Non-pigmented ciliary epithelial cell (primary cell): ENCODE measurements at regions not wholly inside any gene's neighbourhood (a gene's known extent, or its start where the extent isn't known, plus 50 kb on each side); places are given as distances from the start of the nearest gene placed in this dataset.

ENCODE experiments used
- DNase-seq: peaks from one replicate; pipeline ENCODE4 v3.0.0-alpha.2; 2010; ENCODE audit warnings: low read depth

DNA sequence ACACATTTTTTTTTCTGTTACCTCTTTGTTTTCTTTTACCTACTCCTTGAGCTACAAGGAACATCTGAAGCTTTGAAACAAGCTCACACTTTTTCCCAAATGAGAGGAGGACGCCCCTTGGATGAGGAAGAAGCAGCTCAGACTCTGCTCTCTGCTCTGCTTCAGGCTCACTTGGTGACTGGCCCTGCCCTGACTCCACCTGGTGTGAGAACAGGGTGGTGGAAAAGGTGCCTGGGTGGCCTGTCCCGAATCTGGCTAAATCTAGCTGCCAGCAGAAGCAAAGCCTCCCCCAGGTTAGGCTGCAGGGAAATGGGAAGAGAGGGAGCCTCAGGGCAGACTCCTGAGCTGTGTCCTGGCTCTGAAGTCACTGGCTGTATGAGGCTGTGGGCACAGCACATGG, 68.0 kb upstream of the CEACAM8 start:
- DNase-seq = no peak

DNA sequence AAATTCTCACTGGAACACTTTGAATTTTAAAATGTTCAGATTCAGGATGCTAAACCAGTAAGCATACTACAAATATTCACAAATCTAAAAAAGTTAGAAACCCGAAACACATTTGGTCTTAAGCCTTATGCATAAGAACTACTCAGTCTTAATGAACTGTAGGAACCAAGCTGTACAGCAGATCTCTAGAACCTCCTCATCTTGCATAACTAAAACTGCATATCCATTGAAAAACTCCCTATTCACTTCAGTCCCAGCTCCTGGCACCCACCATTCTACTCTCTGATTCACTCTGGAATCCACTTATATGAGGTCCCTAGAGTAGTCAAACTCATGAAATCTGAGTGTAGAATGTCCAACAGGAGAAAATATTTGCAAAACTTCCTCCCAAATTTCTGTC, 65.6 kb upstream of the CEACAM8 start:
- DNase-seq = no peak

DNA sequence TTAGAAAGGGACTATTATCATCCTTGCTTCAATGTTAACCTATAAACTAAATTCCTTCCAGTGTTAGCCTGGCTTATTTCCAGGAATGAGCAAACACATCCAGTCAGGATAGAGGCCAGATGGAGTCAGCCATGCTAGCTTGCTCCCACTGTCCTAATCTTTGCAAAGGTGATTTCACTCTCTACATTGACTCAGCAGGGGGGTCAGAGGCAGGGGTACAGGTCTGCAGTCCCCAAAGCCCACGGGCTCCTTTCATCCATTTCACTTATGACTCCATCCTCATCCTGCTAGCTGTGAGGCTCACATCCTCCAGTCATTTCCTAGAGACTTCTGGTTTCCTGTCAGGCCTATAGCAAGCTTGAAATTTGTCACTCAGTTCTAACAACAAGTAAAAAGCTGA, 63.4 kb upstream of the CEACAM8 start:
- DNase-seq = no peak

DNA sequence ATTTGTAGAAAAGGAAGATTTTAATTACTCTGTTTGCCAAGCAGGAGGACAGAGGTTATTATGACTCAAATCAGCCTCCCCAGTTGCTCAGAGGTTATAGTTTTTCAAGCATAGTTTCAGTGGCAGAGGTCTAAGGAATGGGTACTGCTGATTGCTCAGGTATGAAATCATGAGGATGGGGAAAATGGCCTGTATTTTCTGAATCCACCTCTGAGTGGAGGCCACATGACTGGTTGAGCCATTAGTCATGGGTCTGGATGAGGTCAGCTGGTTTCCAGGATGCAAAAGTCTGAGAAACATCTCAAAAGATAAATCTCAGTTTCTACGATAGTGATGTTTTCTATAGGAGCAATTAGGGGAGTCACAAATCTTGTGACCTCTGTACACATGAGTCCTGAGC, 62.8 kb upstream of the CEACAM8 start:
- peak; percentile 13 for DNase-seq

DNA sequence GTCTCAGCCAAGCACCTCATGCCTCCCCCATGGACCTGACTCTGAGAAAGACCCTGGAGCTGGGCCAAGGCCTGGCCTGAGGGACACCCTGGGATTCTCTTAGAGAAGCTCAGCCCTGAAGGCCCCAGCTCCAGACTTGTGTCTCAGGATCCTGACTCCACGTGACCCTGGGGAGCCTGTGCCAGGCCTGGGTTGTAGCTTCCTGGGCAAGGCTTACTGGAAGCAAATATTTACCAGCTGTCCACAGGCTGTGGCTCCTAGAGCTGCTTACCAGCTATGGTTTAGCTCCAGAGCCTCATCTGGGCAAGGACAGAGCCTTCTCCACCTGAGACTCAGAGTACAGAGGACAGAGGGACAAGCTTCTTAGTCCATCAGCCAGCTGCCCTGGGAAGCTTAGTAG, 61.0 kb upstream of the CEACAM8 start:
- DNase-seq = no peak

DNA sequence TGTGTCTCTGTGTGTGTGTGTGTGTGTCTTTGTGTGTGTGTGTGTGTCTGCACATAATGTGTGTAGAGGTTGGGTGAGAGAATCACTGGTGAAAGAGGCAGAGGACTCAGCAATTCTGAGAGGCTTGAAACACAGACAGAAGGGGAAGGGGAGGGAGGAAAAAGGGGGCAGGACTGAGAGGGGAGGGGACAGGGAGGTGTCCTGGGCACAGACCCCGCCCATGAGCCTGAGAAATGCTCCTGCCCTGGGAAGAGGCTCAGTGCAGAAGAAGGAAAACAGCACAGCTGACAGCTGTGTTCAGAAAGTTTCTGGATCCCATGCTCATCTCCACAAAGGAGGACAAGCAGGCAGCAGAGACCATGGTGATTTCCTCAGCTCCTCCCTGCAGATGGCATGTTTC, 59.1 kb upstream of the CEACAM8 start:
- DNase-seq = no peak

DNA sequence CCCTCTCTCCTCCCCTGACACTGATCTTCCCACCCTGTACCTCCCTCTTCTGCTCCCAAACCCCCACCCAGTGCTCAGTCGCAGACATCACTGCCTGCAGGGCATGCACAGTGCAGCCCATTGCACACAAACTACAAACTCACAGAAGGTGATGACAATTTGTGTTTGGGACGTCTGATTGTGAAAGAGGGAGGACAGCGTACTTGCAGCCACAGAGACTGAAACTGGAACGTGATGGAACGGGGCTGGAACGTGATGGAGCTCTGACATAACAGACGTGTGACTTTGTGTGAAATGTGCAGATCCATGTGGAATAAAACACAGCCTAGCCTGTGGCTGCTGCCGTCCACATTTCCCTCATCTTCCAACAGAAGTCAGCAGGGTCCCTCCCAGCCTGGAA, 57.3 kb upstream of the CEACAM8 start:
- DNase-seq = no peak
